C4-2B (cell line): ENCODE measurements at regions not wholly inside any gene's neighbourhood (a gene's known extent, or its start where the extent isn't known, plus 50 kb on each side); places are given as distances from the start of the nearest gene placed in this dataset.

Experiments
- ZFX ChIP-seq: fragments of 450-650 bp; IDR thresholded peaks from 2 replicates; pipeline ENCODE4 v1.6.1; 2017
- TF ChIP-seq, protein P1 (sequence below): fragments of 450-650 bp; conservative IDR thresholded peaks from 2 replicates; pipeline ENCODE4 v1.5.1; 2017; ENCODE audit warnings: mild to moderate bottlenecking

DNA sequence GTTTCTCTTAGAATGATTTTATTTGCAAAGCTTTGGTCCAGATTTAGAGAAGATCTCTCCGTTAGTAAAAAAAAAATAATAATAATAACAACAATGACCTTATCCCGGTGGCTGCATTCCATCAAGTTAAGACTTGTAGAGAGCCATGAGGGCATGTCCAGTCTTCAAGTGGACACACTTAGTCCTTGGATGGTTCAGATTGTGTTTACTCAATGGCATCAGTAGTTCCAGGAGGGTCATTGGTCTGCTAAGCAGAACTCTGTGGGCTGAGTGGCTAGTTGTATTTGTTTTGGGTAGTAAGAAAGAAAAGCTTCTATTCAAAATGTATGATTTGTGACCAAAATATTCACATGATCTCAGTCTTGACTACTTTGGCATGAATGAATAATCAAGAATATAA, 116.3 kb upstream of the UBE2E2 start:
- TF ChIP-seq, protein P1, sequence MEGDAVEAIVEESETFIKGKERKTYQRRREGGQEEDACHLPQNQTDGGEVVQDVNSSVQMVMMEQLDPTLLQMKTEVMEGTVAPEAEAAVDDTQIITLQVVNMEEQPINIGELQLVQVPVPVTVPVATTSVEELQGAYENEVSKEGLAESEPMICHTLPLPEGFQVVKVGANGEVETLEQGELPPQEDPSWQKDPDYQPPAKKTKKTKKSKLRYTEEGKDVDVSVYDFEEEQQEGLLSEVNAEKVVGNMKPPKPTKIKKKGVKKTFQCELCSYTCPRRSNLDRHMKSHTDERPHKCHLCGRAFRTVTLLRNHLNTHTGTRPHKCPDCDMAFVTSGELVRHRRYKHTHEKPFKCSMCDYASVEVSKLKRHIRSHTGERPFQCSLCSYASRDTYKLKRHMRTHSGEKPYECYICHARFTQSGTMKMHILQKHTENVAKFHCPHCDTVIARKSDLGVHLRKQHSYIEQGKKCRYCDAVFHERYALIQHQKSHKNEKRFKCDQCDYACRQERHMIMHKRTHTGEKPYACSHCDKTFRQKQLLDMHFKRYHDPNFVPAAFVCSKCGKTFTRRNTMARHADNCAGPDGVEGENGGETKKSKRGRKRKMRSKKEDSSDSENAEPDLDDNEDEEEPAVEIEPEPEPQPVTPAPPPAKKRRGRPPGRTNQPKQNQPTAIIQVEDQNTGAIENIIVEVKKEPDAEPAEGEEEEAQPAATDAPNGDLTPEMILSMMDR, result no peak
- no peak for TF ChIP-seq ZFX
